K562 (cell line): ENCODE measurements at regions not wholly inside any gene's neighbourhood (a gene's known extent, or its start where the extent isn't known, plus 50 kb on each side); places are given as distances from the start of the nearest gene placed in this dataset.
A peak's percentile ranks its signal among the peaks of the same experiment; 100 is the strongest.

Experiments
- ATAC-seq: fragments of 200-7000 bp; cut with Tn5 transposase; 3 replicates; pipeline ENCODE4 v1.9.1; 2020; ENCODE audit warnings: moderate library complexity
- BruUV-seq: library from RNA; stranded (reverse); fragments of 400-500 nt; replicated peaks from 2 replicates; lab custom pipeline; 2021; lab: Mats Ljungman, UMichigan
- CTCF ChIA-PET: fragments of 300-600 bp; formaldehyde crosslinking; extraction: SDS; loops from one replicate; lab custom pipeline; 2021; ENCODE audit warnings: low intra/inter-chr PET ratio; lab: Yijun Ruan, JAX
- POLR2A ChIA-PET: fragments of 300-600, 350-650 bp; sonication (Branson Sonifier 250); formaldehyde crosslinking; extraction: SDS; loops from one replicate; lab custom pipeline; 2021; ENCODE audit warnings: antibody characterized with exemption, inconsistent platforms; lab: Yijun Ruan, JAX
- DNase-seq, 4 experiments: peaks; one replicate each; pipeline versions ENCODE4 v3.0.0 to v3.0.0-alpha.2; 2011 to 2018; ENCODE audit warnings: low spot score in 3 of 4, mixed read lengths in 3 of 4; ENCODE audit errors: extremely low read depth in 1 of 4
- FAIRE-seq: peaks from 2 replicates; lab custom pipeline; 2011; peaks lifted over from hg19 to GRCh38; lab: Jason Lieb, UNC
- H2AFZ ChIP-seq: 2 replicates; pipeline ENCODE4 v1.6.0; 2011; ENCODE audit warnings: low read depth, low read length, control low read depth, inconsistent platforms
- H3K27ac ChIP-seq: fragments of 200-600 bp; 3 replicates; pipeline ENCODE4 v1.8.0; 2011; ENCODE audit warnings: low read depth, mild to moderate bottlenecking, control low read depth, inconsistent platforms, low read length, moderate library complexity, mixed read lengths; ENCODE audit errors: extremely low read depth
- H3K27me3 ChIP-seq, 2 experiments: fragments of 300-600 bp in 1 of 2; 2 replicates in 1 of 2; 3 replicates in 1 of 2; pipeline versions ENCODE4 v1.6.0 to v1.8.0; 2011; ENCODE audit warnings: inconsistent platforms in 2 of 2, low read length in 2 of 2, mild to moderate bottlenecking in 1 of 2, mixed read lengths in 1 of 2, moderate library complexity in 1 of 2; ENCODE audit not compliant: control insufficient read depth in 2 of 2, insufficient read depth in 2 of 2
- H3K36me3 ChIP-seq: fragments of 300-600 bp; 3 replicates; pipeline ENCODE4 v1.8.0; 2011; ENCODE audit warnings: mild to moderate bottlenecking, low read length, inconsistent platforms; ENCODE audit not compliant: control insufficient read depth, insufficient read depth
- H3K4me1 ChIP-seq, 2 experiments: fragments of 200-600 bp in 1 of 2; replicated peaks in 1 of 2; 2 replicates in 1 of 2; 3 replicates in 1 of 2; pipeline versions ENCODE4 v1.5.1 to v1.8.0; 2011; ENCODE audit warnings: inconsistent platforms in 2 of 2, low read length in 2 of 2, mild to moderate bottlenecking in 1 of 2, mixed read lengths in 1 of 2, moderate library complexity in 1 of 2; ENCODE audit not compliant: control insufficient read depth in 2 of 2, insufficient read depth in 2 of 2
- H3K4me2 ChIP-seq: 2 replicates; pipeline ENCODE4 v1.6.1; 2011; ENCODE audit warnings: low read length, control low read depth, inconsistent platforms, mixed read lengths; ENCODE audit not compliant: insufficient read depth
- H3K4me3 ChIP-seq: fragments of 200-600 bp; sonication (generic), shearing (Covaris generic); 2 replicates; pipeline ENCODE4 v1.5.1; 2016; ENCODE audit warnings: control low read depth, inconsistent platforms
- H3K79me2 ChIP-seq: fragments of 200-600 bp; 3 replicates; pipeline ENCODE4 v1.8.0; 2011; ENCODE audit warnings: low read length, inconsistent platforms; ENCODE audit not compliant: control insufficient read depth, insufficient read depth
- H3K9ac ChIP-seq, 2 experiments: 2 replicates each; pipeline versions ENCODE4 v1.6.0 to v1.6.1; 2011; ENCODE audit warnings: low read depth in 2 of 2, low read length in 2 of 2, control low read depth in 1 of 2, inconsistent platforms in 1 of 2, mild to moderate bottlenecking in 1 of 2, mixed read lengths in 1 of 2; ENCODE audit not compliant: insufficient read depth in 1 of 2
- H3K9me1 ChIP-seq: one replicate; pipeline ENCODE4 v1.6.0; 2011; ENCODE audit warnings: inconsistent platforms, mild to moderate bottlenecking, low read length, moderate library complexity; ENCODE audit not compliant: control insufficient read depth, insufficient read depth
- H3K9me3 ChIP-seq: replicated peaks from 2 replicates; pipeline ENCODE4 v1.5.1; 2011; ENCODE audit warnings: low read depth, low read length, inconsistent platforms; ENCODE audit not compliant: control insufficient read depth, insufficient read depth
- H4K20me1 ChIP-seq: replicated peaks from 2 replicates; pipeline ENCODE4 v1.6.1; 2011; ENCODE audit warnings: low read length, inconsistent platforms, mixed read lengths; ENCODE audit not compliant: control insufficient read depth, insufficient read depth
- XRCC5 ChIP-seq: fragments of 200-400 bp; formaldehyde crosslinking; IDR thresholded peaks from 2 replicates; pipeline ENCODE4 v1.6.1; 2017; ENCODE audit warnings: low read depth, mild to moderate bottlenecking, low read length
- ZNF512 ChIP-seq: IDR thresholded peaks from 2 replicates; pipeline ENCODE4 v1.6.1; 2016; ENCODE audit warnings: missing genetic modification characterization, missing compliant biosample characterization
- in situ Hi-C: fragments of 300-500 bp; cut with MboI; formaldehyde crosslinking; loops from 4 replicates; pipeline ENCODE4 v1.15.0; 2018; ENCODE audit warnings: inconsistent platforms, mixed read lengths
- intact Hi-C: fragments of 100-400 bp; cut with micrococcal nuclease; formaldehyde crosslinking; loops from 2 replicates; pipeline ENCODE4 v1.14.2; 2022
- TF ChIP-seq, protein P1 (sequence below): sonication (generic); formaldehyde crosslinking; IDR thresholded peaks from 2 replicates; pipeline ENCODE4 v1.8.1; 2023; ENCODE audit warnings: missing genetic modification reagents, mild to moderate bottlenecking, borderline replicate concordance

DNA sequence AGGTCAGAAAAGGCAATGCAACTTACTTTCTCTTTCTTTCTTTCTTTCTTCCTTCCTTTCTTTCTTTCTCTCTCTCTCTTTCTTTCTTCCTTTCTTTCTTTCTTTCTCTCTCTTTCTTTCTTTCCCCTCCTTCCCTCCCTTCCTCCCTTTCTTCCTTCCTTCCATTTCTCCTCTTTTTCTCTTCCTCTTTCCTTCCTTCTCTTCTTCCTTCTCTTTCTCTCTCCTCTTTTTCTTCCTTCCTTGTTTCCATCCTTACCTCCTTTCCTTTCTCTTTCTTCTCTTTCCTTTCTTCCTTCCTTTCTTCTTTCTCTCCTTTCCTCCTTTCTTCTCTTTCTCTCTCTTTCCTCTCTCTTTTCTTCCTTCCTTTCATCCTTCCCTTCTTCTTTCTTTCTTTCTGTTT is 819.8 kb upstream of the SOX9 start:
- no TSS peak for BruUV-seq
- no peak for TF ChIP-seq XRCC5
- peak; percentile 43 for TF ChIP-seq ZNF512 (tag)
- TF ChIP-seq, protein P1, sequence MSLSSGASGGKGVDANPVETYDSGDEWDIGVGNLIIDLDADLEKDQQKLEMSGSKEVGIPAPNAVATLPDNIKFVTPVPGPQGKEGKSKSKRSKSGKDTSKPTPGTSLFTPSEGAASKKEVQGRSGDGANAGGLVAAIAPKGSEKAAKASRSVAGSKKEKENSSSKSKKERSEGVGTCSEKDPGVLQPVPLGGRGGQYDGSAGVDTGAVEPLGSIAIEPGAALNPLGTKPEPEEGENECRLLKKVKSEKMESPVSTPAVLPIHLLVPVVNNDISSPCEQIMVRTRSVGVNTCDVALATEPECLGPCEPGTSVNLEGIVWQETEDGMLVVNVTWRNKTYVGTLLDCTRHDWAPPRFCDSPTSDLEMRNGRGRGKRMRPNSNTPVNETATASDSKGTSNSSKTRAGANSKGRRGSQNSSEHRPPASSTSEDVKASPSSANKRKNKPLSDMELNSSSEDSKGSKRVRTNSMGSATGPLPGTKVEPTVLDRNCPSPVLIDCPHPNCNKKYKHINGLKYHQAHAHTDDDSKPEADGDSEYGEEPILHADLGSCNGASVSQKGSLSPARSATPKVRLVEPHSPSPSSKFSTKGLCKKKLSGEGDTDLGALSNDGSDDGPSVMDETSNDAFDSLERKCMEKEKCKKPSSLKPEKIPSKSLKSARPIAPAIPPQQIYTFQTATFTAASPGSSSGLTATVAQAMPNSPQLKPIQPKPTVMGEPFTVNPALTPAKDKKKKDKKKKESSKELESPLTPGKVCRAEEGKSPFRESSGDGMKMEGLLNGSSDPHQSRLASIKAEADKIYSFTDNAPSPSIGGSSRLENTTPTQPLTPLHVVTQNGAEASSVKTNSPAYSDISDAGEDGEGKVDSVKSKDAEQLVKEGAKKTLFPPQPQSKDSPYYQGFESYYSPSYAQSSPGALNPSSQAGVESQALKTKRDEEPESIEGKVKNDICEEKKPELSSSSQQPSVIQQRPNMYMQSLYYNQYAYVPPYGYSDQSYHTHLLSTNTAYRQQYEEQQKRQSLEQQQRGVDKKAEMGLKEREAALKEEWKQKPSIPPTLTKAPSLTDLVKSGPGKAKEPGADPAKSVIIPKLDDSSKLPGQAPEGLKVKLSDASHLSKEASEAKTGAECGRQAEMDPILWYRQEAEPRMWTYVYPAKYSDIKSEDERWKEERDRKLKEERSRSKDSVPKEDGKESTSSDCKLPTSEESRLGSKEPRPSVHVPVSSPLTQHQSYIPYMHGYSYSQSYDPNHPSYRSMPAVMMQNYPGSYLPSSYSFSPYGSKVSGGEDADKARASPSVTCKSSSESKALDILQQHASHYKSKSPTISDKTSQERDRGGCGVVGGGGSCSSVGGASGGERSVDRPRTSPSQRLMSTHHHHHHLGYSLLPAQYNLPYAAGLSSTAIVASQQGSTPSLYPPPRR (CRISPR knock-in tag) = no peak
- Histone ChIP-seq H3K27me3 (no peaks in the 10 kb centered on the region), H3K9me3 (0 out of 2 replicates have a peak, but pooled peaks cover 1% of the 10 kb centered on the region), H3K27ac (no peak overlapping the region), H3K9me1 (no peaks in the 10 kb centered on the region), H4K20me1 (no peaks in the 10 kb centered on the region), H2AFZ (no peak overlapping the region), H3K79me2 (no peaks in the 10 kb centered on the region), H3K9ac (no peak overlapping the region), H3K36me3 (no peaks in the 10 kb centered on the region), H3K4me2 (no peak overlapping the region), H3K4me1 (no peaks in the 10 kb centered on the region), H3K4me3 (no peak overlapping the region)
- DNase-seq (no peak), FAIRE-seq (no peak), ATAC-seq (no peak)
- intact Hi-C loops = no loop called here
- POLR2A ChIA-PET = no interaction called here
- in situ Hi-C loops = no loop called here
- CTCF ChIA-PET = no interaction called here
